Upper lobe of right lung (tissue), 1 donor: ENCODE measurements at regions not wholly inside any gene's neighbourhood (a gene's known extent, or its start where the extent isn't known, plus 50 kb on each side); places are given as distances from the start of the nearest gene placed in this dataset.

Source experiments
- ATAC-seq: fragments of 200-7000 bp; cut with Tn5 transposase; one replicate; pipeline ENCODE4 v1.9.1; 2020; ENCODE audit warnings: mild to moderate bottlenecking, moderate library complexity
- DNase-seq: peaks from one replicate; pipeline ENCODE4 v3.0.0-alpha.2; 2020
- H3K27ac ChIP-seq: fragments of 200-600 bp; one replicate; pipeline ENCODE4 v1.8.0; 2022
- H3K27me3 ChIP-seq: fragments of 200-600 bp; one replicate; pipeline ENCODE4 v1.8.0; 2022; ENCODE audit warnings: mild to moderate bottlenecking
- H3K36me3 ChIP-seq: fragments of 200-600 bp; one replicate; pipeline ENCODE4 v1.8.0; 2022
- H3K4me1 ChIP-seq: fragments of 200-600 bp; one replicate; pipeline ENCODE4 v1.8.0; 2022
- H3K4me3 ChIP-seq: fragments of 200-600 bp; one replicate; pipeline ENCODE4 v1.8.0; 2022; ENCODE audit warnings: mild to moderate bottlenecking
- H3K9me3 ChIP-seq: fragments of 200-600 bp; one replicate; pipeline ENCODE4 v1.8.0; 2022
- intact Hi-C: fragments of 100-400 bp; cut with DNase I; formaldehyde crosslinking; loops from one replicate; pipeline ENCODE4 v1.11.0; 2022
- TF ChIP-seq, protein P1 (sequence below): fragments of 200-600 bp; IDR thresholded peaks from one replicate; pipeline ENCODE4 v1.8.0; 2022; ENCODE audit warnings: antibody characterized with exemption
- donor health status: DM: no; HTN: yes; CAD: no; lungs with severe emphysema.

- Histone ChIP-seq H3K4me1 (no peaks in the 10 kb centered on the region), H3K36me3 (no peaks in the 10 kb centered on the region), H3K4me3 (no peak overlapping the region), H3K9me3 (no peaks in the 10 kb centered on the region), H3K27me3 (no peaks in the 10 kb centered on the region), H3K27ac (no peak overlapping the region)
- intact Hi-C loops = no loop called here
- TF ChIP-seq, protein P1, sequence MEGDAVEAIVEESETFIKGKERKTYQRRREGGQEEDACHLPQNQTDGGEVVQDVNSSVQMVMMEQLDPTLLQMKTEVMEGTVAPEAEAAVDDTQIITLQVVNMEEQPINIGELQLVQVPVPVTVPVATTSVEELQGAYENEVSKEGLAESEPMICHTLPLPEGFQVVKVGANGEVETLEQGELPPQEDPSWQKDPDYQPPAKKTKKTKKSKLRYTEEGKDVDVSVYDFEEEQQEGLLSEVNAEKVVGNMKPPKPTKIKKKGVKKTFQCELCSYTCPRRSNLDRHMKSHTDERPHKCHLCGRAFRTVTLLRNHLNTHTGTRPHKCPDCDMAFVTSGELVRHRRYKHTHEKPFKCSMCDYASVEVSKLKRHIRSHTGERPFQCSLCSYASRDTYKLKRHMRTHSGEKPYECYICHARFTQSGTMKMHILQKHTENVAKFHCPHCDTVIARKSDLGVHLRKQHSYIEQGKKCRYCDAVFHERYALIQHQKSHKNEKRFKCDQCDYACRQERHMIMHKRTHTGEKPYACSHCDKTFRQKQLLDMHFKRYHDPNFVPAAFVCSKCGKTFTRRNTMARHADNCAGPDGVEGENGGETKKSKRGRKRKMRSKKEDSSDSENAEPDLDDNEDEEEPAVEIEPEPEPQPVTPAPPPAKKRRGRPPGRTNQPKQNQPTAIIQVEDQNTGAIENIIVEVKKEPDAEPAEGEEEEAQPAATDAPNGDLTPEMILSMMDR = no peak
- ATAC-seq (no peak), DNase-seq (no peak)
Measured at GRCh38 chr13:64420181-64420580, 2810.0 kb downstream of the PCDH9 start.

GRCh38 chr13:64417581-64417980, 2812.6 kb downstream of the PCDH9 start:
- H3K27ac ChIP-seq = no peak overlapping the region
- no peaks in the 10 kb centered on the region for H3K36me3 ChIP-seq
- TF ChIP-seq, protein P1 = no peak
- no peak overlapping the region for H3K4me3 ChIP-seq
- ATAC-seq (no peak), DNase-seq (no peak)
- H3K4me1 ChIP-seq = no peaks in the 10 kb centered on the region
- intact Hi-C loops = no loop called here
- H3K9me3 ChIP-seq = no peaks in the 10 kb centered on the region
- H3K27me3 ChIP-seq = no peaks in the 10 kb centered on the region

DNA sequence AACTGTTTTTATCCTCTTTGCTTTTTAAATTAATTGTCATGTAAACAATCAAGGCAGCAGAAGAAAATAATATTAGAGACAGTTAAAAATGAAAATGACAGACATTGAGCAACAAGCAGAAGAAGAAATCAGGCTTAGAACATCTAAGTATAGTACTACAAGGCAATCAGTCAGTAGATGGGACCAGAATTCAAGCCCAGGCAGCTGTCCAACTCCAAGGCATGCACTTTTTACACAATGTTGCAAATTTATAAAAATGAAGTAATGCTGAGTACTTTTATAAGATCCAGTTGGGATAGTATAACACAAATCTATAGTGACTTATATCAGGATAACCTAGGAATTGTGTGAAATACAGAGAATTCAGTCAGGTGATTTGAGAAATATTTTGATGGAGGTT, 2815.8 kb downstream of the PCDH9 start:
- no peak overlapping the region for H3K27ac ChIP-seq
- no peaks in the 10 kb centered on the region for H3K36me3 ChIP-seq
- H3K27me3 ChIP-seq = no peaks in the 10 kb centered on the region
- intact Hi-C loops = no loop called here
- TF ChIP-seq, protein P1 = no peak
- no peak overlapping the region for H3K4me3 ChIP-seq
- no peaks in the 10 kb centered on the region for H3K9me3 ChIP-seq
- ATAC-seq = no peak
- DNase-seq = no peak
- no peaks in the 10 kb centered on the region for H3K4me1 ChIP-seq

DNA sequence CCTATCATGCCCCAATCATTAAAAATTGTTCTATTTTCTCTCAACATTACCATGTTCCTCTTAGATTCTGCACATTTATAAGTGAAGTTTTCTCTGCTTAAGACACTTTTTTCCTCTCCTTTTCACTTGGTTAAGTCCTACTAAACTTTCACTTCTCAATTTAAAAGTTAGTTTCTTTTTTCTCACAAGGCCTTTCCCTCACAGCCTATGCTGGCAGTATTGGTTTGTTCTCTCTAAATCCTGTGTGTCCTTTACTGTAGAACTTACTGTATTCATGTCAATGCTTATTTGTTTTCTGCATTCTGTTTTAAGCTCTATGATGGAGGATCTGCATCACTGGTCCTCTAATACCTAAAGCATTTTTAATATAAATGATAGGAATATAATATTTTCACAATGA, 2816.6 kb downstream of the PCDH9 start:
- Histone ChIP-seq H3K36me3 (no peaks in the 10 kb centered on the region), H3K9me3 (no peaks in the 10 kb centered on the region), H3K4me1 (no peaks in the 10 kb centered on the region), H3K27me3 (no peaks in the 10 kb centered on the region), H3K4me3 (no peak overlapping the region), H3K27ac (no peak overlapping the region)
- ATAC-seq (no peak), DNase-seq (no peak)
- TF ChIP-seq, protein P1 = no peak
- intact Hi-C loops = no loop called here

GRCh38 chr13:64410276-64411053, 2819.7 kb downstream of the PCDH9 start:
- Histone ChIP-seq H3K27me3 (no peaks in the 10 kb centered on the region), H3K9me3 (no peaks in the 10 kb centered on the region), H3K4me3 (no peak overlapping the region), H3K36me3 (no peaks in the 10 kb centered on the region), H3K27ac (no peak overlapping the region), H3K4me1 (no peaks in the 10 kb centered on the region)
- no peak for ATAC-seq
- TF ChIP-seq, protein P1 = no peak
- no peak for DNase-seq
- intact Hi-C loops = no loop called here
